HG02970 (cell line): ENCODE measurements at regions not wholly inside any gene's neighbourhood (a gene's known extent, or its start where the extent isn't known, plus 50 kb on each side); places are given as distances from the start of the nearest gene placed in this dataset.
"Not testable (repeated sequence)": the region's sequence is repeated elsewhere in the genome, so short reads cannot be mapped to it uniquely, and the experiment has no call there.

Experiments used
- ATAC-seq: cut with Tn5 transposase; IDR thresholded peaks from one replicate; pipeline ENCODE4 v1.9.1; 2021; ENCODE audit warnings: mild to moderate bottlenecking, moderate library complexity, moderate number of reproducible peaks; ENCODE audit not compliant: unreplicated experiment, low FRiP score

- no peak for ATAC-seq
These were observed 128.6 kb upstream of the CHST9 start for GRCh38 chr18:27313678-27314077.

GRCh38 chr18:27312853-27313252 is 127.7 kb upstream of the CHST9 start:
- ATAC-seq = no peak

DNA sequence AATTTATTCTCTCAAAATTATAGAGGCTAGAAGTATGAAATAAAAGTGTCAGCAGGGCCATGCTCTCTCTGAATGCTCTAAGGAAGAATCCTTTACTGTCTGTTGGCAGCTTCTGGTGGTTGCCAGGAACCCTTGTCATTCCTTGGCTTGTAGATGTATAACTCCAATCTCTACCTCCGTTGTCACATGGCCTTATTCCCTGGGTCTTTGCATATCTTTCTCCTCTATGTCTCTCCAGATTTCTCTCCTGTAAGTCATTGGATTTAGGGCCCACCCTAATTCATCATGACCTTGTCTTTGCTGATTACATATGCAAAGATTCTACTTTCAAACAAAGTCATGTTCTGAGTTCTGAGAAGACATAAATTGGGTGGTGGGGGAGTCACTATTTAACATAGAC is 127.0 kb upstream of the CHST9 start:
- ATAC-seq = no peak

- no peak for ATAC-seq
These were observed 126.0 kb upstream of the CHST9 start for GRCh38 chr18:27311114-27311513.

- no peak for ATAC-seq
These were observed 116.7 kb upstream of the CHST9 start for GRCh38 chr18:27301615-27302378.

DNA sequence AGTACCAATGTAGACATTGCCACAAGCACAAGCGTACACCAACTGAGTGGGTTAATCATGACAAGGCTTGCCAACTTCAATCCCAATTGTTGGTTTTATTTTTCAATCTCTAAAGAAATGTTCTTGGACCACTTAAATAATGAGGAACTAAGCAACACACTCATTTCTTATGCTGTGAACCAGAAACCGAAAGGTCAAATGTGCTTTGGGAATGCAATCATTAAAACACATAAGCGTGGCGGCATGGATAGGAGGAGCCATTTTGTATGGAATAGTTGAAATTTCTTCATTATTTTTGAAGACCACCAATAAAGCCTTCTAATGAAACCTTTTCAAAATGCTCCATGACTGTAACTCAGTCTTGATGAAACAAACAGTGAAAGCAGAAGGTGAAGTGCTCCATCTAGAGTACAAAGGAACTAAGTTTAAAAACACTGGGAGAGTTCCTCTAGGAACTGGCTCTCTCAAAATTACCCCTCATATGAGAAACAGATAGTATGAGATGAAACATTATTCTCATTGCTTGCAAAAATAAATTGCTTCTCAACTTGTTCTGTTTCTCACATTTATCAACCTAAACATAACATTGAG is 113.2 kb upstream of the CHST9 start:
- ATAC-seq = no peak

DNA sequence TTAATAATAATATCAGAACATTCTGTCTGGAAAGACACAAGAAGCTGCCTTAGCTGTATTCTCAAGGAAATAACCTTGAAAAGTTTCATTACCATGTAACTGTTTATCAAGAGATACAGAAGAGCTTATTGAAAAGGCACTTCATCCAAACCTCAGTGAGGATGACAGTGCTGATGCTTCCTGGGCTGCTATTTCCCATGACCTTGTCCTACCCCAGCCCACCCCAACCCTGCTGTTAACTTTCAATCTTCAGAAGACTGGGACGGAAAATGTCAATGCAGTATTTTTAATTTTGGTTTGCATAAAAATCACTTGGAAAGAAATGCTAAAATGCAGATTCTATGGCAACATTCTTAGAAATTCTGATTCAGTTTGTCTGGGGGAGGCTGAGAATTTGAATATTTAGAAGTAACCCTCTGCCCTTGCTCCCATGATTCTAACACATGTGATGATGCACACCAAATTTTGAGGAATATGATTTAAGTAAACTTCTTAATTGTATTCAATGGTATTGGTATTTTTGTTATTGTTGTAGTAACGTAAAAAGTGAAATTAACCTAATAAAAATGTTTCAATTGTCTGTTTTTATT is 101.0 kb upstream of the CHST9 start:
- not testable (repeated sequence) for ATAC-seq

GRCh38 chr18:27278131-27278530 is 93.0 kb upstream of the CHST9 start:
- ATAC-seq = no peak

GRCh38 chr18:27277554-27277953 is 92.4 kb upstream of the CHST9 start:
- ATAC-seq = no peak

GRCh38 chr18:27276886-27277285 is 91.8 kb upstream of the CHST9 start:
- ATAC-seq = no peak

- ATAC-seq = no peak
These were observed 91.4 kb upstream of the CHST9 start for GRCh38 chr18:27276479-27276878.

DNA sequence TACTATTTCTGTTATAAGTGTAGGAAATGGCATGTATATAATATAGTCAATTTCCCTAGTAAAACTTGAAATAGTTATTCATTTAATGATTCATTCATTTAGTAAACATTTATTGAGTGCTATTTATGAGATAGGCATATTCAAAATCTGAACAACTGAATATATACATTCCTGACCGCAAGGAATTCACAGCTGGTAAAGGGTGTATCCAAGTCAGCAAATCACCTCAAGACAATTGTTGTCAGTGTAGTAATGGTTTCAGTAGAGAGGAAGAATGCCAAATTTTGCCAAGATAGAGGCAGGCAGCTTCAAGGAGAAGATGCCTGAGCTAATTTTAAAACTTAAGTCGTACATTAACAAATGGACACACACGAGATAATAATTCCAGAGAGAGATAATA is 89.8 kb upstream of the CHST9 start:
- no peak for ATAC-seq

GRCh38 chr18:27270508-27270907 is 85.4 kb upstream of the CHST9 start:
- no peak for ATAC-seq

- no peak for ATAC-seq
These were observed 78.3 kb upstream of the CHST9 start for GRCh38 chr18:27263369-27263768.

GRCh38 chr18:27261769-27262549 is 76.9 kb upstream of the CHST9 start:
- no peak for ATAC-seq

DNA sequence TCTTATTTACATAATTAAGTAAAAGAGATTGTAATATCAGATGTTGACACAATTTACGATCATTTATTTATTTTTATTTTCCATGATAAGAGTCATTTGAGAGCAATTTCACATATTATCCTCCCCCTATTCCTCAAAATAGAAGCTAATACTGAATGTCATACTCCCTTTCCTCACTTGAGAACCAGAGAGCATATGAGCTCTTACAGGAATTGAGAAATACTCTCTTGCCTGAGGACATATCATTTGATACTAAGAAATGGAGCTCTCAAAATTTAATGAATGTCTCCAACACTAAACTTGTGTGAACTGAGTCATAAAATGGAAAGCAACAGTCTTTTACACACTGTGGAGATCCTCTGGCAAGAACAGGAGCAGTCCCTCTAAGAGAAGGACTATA is 68.5 kb upstream of the CHST9 start:
- no peak for ATAC-seq

DNA sequence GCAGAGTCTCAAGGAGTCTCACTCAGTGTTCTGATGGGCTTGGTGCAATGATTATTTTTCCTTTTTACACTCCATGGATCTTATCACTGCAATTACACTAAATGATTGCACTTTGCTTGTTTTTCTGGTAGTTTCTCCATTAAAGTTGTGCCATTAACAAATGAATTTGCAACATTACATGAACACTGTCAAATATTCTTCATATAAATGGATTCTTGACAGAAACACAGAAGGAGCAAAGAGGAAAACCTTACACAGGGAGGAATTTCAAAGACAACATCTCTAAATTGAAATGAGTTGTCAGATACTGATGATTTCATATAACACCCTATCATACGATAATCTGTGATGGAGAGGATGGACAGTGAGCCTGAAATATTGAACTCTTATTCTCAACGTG is 65.4 kb upstream of the CHST9 start:
- ATAC-seq = no peak

DNA sequence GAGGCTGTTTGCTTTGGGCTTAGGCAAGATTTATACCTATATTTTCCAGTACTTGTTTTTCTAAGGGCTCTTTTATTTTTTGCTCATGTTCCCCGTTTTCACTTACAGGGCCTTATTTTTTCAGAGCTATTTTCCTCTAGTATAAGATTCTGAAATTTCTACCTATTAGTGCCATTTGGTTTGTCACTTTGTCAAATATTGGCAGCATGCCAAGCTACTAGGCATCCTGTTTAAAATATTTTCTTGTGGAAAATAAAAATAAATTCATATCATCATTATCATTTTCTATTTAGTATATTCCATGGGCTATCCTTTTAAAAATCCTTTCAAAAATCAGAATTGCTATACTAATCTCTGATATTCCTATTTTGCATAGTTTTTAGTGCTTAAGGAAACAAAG is 64.8 kb upstream of the CHST9 start:
- ATAC-seq = no peak

- ATAC-seq = no peak
These were observed 59.2 kb upstream of the CHST9 start for GRCh38 chr18:27244259-27244658.

DNA sequence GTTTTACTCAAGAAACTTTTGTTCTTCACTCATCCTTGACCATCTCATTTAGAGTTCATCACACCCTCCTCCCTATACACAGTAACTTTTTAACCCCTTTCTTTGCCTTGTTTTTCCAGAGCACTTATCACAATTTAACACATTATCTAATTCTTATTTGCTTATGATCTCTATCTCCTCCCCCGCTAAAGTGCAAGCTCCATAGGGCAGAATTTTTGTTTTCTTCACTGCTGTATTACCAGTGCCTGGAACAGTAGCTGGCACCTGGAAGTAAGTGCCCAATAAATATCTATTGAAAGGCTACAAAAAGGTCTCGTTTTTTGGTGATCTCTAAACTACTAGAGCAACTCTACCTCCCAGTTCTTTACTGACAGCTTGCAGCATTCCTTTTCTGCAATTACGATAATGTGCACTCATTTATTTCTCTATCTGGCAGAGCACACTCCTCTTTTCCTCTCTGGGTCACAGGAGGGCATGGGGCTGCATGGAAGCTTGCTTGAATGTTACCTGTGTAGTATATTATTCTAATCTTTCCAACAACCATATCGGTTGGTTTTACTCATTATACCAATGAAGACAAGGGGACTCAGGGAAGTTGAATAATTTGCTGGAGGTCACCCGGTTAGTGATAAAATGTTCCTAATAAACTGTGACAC is 57.4 kb upstream of the CHST9 start:
- no peak for ATAC-seq

DNA sequence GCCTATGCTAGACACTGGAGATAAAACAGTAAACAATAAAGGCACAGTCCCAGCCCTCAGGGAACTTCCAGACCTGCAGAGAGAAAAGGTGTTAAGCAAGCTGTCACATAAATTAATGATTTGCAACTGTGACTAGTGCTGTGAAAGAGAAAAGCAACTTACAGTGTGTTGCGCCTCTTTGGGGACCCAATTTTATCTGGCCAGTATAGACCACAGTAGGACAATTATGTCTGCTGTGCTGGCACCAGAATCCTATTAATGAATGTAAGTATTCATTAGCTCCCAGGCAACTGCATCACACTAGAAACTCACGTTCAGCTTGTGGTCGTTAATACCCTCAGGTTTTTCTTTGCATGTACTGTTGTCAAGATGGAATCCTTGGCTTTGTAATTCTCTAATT is 55.3 kb upstream of the CHST9 start:
- ATAC-seq = no peak
